Superior temporal gyrus (tissue), 1 donor: ENCODE measurements at regions not wholly inside any gene's neighbourhood (a gene's known extent, or its start where the extent isn't known, plus 50 kb on each side); places are given as distances from the start of the nearest gene placed in this dataset.
"Not testable (repeated sequence)": the region's sequence is repeated elsewhere in the genome, so short reads cannot be mapped to it uniquely, and the experiment has no call there.

Source experiments
- DNase-seq: peaks from one replicate; pipeline ENCODE4 v3.0.0-alpha.2; 2016; ENCODE audit errors: extremely low spot score

DNA sequence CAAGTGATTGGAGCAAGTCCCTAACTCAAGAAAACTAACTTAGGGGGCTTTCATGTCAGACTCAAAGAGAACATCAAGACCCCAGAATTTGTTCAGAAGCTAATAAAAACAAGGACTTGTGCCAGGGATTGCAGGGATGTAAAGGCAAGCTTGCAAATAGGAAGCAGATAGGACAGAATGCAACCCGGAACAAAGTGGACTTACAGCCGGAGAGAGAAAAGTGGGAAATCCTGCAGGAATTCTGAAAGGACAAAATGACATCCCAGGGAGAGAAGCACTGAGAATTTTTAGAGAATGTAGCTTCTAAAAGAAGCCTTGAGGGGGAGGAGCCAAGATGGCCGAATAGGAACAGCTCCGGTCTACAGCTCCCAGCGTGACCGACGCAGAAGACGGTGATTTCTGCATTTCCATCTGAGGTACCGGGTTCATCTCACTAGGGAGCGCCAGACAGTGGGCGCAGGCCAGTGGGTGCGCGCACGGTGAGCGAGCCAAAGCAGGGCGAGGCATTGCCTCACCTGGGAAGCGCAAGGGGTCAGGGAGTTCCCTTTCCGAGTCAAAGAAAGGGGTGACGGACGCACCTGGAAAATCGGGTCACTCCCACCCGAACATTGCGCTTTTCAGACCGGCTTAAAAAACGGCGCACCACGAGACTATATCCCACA is 195.6 kb upstream of the G2E3 start:
- not testable (repeated sequence) for DNase-seq

GRCh38 chr14:30369502-30370180 is 189.3 kb upstream of the G2E3 start:
- no peak for DNase-seq

GRCh38 chr14:30373053-30373452 is 185.9 kb upstream of the G2E3 start:
- DNase-seq = no peak

DNA sequence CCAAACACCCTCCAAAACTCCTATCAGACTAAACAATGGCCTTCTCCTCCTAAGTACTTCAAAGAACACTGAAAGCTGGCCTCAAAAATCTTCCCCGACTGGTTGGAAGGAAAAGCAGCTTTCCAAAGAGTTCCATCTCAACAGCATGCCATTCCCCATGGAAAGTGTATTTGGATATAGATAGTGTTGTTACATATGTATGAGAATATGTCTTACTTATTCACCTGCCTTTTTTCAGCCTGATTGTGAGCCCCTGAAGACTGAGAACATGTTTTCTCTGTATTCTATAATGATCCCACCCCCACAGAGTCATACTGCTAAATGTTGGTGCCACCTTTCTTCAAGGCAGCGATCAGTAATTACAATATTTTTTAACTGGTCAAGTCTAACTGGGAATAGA is 185.4 kb upstream of the G2E3 start:
- no peak for DNase-seq

DNA sequence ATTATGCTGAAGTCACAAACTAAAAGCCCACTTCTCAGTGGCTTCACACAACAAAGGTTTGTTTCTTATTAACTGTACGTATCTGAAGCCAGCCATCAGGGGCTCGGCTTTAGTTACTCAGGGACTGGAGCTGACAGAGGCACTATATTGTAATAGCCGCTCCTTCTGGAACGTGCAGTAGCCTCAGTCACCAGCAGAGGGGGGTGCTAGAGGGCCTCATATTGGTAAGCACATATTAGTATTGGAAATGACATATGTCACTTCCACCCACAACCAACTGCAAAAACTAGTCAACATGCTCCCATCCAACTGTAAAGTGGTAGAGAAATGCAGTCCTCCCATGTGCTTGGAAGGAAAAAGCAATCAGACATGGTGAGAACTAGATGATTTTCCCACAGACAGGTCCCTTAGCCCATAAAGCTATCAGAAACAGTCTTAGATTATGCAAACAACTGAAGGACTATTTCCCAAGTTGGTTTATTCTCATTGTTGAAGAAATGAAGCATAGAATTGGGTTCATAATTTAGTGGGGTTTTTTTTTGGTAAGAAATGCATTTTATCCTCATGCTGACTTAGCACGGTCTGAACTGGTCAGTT is 183.6 kb upstream of the G2E3 start:
- DNase-seq = peak; percentile 58

GRCh38 chr14:30381861-30382480 is 177.0 kb upstream of the G2E3 start:
- no peak for DNase-seq

- DNase-seq = no peak
These were observed 173.0 kb upstream of the G2E3 start for GRCh38 chr14:30385925-30386324.

- no peak for DNase-seq
These were observed 171.1 kb upstream of the G2E3 start for GRCh38 chr14:30387871-30388270.

GRCh38 chr14:30389134-30389876 is 169.7 kb upstream of the G2E3 start:
- peak; percentile 77 for DNase-seq

DNA sequence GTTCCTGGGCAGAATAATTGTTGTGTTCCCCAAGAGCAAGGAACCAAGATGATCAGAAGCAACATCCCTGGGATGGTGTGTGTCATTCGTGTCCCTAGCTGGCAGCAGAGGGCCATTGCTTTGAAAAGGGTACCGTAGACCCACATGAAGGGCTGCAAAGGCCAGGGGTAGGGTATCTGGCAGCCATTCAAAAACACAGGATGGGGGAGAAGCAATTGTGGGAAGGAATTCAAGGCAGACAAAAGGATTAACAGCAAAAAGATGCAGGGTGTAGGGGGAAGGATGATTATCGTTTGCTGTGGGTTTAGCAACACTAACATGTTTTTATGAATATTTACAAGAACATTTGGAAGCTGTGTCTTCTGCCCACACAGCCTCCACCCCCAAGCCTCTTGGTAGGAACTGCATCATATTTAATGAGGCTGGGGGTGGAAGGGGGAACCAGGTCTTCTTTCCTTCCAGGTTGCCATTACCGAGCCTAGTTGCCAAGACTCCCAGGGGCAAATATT is 169.0 kb upstream of the G2E3 start:
- no peak for DNase-seq

GRCh38 chr14:30395065-30395464 is 163.9 kb upstream of the G2E3 start:
- no peak for DNase-seq

- no peak for DNase-seq
These were observed 156.1 kb upstream of the G2E3 start for GRCh38 chr14:30402846-30403245.

GRCh38 chr14:30403791-30404190 is 155.2 kb upstream of the G2E3 start:
- no peak for DNase-seq

DNA sequence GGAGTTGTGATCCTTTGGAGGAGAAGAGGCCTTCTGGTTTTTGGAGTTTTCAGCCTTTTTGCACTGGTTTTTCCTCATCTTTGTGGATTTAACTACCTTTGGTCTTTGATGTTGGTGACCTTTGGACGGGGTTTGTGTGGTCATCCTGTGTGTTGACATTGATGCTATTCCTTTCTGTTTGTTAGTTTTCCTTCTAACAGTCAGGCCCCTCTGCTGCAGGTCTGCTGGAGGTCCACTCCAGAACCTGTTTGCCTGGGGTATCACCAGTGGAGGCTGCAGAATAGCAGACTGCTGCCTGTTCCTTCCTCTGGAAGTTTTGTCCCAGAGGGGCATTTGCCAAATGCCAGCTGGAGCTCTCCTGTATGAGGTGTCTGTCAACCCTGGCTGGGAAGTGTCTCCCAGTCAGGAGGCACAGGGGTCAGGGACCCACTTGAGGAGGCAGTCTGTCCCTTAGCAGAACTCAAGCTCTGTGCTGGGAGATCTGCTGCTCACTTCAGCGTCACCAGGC is 149.4 kb upstream of the G2E3 start:
- DNase-seq = not testable (repeated sequence)

GRCh38 chr14:30410986-30411385 is 148.0 kb upstream of the G2E3 start:
- no peak for DNase-seq

- DNase-seq = not testable (repeated sequence)
These were observed 145.8 kb upstream of the G2E3 start for GRCh38 chr14:30413184-30413583.

DNA sequence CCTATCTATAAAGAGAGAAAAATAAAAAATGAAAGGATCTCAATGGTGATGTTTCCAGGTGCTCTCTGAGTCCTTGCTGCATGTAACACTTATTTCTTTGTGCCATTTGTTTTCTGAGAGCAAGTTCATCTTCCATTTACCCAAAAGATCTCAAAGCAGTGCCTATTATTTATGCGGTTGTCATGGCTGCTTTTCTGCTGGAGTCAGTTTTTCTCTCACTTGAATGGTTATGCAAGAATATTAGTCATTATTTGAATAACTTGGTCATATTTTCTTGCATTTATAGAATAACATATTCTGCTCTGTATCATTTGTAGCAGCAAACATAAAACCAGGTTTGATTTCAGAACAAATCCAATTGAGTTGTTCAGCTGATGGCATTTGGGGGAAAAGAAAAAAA is 141.8 kb upstream of the G2E3 start:
- DNase-seq = no peak

DNA sequence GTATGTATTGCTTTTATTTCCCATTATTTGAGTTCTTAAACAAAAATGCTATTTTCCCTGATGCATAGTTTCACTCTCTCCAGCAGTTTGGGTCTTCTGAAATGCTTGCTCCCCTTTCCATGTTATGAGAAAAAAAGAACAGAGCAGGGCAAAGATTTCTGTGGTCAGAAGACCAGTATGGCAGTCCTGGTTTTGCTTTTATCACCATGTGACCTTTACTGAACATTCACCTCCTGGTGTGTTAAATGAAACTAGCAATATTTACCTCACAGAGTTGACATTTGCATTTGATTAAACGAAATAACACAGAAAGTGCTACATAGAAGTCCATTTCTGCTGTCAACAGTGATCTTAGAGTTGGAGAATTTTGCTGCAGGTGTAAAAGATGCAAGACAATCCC is 141.0 kb upstream of the G2E3 start:
- DNase-seq = no peak

DNA sequence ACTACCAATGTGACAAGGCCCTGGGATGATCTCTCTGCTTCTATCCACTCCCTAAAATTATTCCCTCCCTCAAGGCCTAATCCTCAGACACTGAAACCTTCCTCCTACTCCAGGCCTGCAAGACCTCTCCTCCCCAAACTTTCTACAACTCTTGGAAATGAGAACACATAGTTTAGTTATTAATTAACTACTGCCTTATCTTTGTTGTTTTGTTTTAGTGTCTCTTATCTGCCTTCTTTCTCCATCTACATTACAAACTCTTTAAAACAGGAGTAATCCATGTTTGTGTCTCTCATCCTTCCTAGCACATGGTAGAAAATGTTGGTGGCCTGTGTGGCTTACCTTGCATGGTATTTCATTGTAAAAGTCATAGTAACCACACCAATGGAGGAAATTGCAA is 139.9 kb upstream of the G2E3 start:
- no peak for DNase-seq

DNA sequence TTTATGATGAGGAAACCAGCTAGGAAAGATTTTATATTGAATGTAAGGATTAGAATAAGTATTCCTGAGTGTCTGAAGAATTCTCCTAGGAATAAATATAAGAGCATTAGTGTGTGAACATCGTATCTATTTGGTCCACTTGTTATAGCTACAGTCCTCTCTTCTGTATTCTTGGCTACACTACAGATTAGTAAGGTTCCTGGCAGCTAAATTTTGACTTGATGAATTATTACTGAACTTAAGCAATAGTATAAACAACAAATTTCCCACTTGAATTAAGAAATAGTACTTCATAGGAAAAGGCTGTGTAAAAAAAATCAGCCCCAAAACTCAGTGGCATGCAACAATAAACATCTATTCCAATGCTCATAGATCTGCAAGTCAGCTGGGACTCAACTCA is 138.4 kb upstream of the G2E3 start:
- DNase-seq = no peak

DNA sequence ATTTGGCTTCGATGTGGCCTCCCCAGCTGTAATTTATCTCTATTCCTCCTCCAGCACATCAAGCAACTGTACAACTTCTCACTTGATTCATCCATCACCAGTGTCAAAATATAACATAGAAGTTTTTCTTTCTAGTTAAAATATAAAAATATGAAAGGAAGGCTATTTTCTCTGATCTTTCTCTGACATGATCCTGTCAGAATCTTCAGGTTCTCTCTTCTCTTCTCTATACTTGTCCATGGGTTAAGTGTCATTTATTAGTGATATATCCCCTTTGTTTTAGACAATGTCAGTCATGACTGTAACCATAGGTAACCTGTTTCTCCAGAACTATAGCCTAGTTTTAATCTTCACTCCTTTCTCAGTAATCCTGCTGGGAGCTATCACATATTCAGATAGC is 132.5 kb upstream of the G2E3 start:
- no peak for DNase-seq

DNA sequence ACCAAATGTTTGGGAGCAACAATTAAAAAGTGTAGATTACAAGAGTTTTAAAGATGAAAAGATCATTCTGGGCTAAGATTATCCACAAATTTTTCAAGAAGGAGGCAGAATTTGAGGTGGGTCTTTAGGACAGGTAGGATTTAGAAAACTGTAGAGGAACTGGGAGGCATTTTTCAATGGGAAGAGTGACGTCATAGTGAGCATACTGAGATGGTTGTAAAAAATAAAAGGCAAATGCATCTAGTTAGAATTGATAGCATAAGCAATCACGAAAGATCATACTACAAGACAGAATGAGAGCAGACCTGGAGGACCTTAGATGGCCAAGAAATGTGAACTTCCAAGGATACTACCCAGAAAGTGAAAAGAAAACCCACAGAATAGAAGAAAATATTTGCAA is 131.6 kb upstream of the G2E3 start:
- DNase-seq = no peak
